LHCN-M2 (cell line): ENCODE measurements at regions not wholly inside any gene's neighbourhood (a gene's known extent, or its start where the extent isn't known, plus 50 kb on each side); places are given as distances from the start of the nearest gene placed in this dataset.

ENCODE experiments used
- DNase-seq: peaks from one replicate; pipeline ENCODE4 v3.0.0-alpha.2; 2012; ENCODE audit warnings: low read depth

- DNase-seq = no peak
Observed at GRCh38 chr5:2569774-2570542, 181.5 kb downstream of the IRX2 start.

DNA sequence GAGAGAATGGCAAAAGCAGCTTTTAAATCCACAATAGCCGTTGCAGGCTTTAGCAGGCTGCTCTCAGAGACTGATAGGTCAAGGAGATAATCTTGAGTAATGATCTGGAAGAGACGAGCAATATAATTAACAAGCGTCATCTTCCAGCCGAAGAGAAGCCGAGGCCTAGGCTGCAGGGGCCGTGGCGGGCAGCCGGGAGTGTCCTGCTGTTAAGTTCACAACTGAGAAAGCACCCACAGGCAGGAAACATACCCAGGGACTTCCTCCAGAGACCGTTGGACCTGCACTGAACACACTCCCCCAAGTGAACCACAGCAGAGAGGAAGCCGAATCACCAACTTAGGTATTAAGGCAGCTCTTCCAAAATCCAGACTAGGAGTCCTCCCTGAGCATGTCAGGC is 182.3 kb downstream of the IRX2 start:
- no peak for DNase-seq

DNA sequence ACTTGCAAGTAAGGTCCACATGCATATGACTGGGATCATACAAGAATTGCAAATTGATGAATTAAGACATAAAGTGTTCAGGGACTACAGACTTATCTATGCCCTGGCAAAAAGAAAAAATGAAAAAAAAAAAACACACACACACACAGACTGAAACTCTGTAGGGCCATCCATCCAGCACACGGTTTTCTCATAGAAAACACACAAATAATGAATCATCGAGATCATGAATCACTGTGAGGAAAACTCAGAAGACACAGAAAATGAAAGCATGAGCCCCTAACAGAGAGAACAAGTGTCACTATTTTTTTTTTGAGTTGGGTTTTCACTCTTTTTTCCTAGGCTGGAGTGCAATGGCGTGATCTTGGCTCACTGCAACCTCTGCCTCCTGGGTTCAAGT is 185.2 kb downstream of the IRX2 start:
- DNase-seq = no peak

DNA sequence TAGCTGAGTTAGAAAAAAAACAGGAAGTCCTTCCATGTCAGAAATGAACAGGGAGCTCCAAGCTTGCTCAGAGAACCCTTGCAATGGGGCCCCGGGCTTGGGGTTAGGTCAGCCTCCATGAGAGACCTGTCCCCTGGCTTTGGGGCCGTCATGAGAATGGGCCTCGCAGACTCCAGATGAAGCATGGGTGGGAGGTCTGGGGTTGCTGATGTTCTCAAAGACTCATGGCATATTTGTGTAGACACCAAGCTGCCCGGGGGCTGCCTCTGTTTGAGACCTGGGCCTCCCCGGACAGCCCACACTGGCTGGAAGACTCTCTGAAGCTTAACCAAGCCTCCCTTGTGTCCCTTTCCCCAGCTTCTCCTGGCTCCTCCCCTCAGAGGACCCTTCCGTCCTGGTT is 186.3 kb downstream of the IRX2 start:
- no peak for DNase-seq

- no peak for DNase-seq
Observed at GRCh38 chr5:2563046-2563445, 188.4 kb downstream of the IRX2 start.

DNA sequence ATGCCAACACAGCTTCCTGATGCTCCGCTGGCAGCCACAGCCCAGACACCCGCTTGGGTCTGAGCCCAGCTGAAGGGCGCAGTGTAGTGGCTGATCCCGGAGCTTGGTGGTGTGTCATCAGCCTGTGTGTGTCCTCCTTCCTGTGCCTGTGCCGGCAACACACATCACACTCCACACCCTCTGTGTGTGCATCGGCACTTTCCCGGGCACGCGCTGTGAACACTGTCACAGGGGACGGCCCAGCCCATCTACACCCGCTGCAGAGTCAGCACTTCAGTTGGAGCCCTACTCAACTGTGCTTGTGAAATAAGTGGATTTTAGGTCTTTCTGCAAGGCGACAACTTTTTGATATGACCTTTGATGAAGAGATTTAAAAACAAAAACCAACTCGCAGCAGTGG is 189.4 kb downstream of the IRX2 start:
- no peak for DNase-seq

DNA sequence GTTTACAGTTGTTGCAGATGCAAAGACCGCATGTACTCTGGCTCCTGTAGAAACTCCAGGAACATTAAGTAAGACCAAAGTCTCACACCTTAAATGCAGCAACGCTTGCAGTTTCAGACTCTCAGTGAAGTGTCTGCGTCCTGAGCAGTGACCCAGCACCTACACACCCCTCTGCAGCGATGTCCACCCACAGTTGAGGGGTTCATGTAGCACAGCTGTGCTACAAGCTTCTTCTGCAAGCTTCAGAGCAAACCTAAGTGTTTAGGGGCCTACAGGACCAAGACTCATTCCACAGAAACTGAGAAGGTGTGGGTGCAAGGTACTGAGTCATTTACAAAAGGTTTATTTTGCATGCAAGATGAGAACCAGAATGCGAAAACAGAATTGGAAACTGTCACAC is 191.0 kb downstream of the IRX2 start:
- no peak for DNase-seq

DNA sequence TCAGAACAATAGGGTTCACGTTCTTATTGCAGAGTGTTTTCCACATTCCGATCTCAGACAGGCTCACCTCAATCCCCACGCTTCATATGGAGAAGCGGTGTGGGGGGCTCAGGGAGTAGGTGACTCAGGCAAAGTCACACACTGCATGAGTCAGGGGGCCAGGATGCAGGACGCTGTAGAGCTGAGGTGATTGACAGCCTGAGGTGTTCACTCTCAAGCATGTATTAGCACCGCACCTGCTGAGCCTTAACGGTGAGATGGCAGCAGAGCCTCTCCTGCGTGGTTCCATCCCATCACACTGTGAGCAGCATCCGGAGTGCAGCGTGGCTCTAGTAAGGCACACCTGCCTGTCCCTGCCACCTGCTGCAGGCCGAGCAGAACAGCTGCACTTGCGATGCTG is 194.0 kb downstream of the IRX2 start:
- no peak for DNase-seq

DNA sequence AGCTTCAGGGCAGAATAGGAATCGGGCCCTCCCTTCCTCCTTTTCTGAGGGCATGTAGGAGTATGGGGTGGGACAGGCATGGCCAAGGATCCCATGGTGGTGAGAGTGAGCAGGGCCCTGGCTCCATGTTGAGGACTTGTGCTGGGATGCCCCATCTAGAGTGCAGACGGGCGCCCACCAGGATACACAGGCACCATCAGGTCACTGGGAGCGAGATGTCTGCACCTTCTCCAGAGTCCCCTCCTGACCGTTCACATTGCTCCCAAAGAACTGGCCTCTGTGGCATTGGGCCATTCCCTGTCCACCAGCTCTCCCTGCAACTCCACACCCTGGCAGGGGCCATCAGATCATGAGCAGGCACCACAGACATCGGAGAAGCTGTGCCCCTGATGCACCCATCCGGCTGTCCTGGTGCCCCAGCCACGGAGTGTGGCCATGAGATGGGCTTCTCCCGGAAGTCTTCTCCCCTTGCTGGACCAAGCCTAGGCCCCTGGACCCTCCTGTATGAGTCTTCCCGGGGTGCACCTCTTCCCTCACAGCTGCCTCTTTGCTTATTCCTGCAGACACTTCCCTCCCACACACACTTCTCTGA is 195.0 kb downstream of the IRX2 start:
- no peak for DNase-seq

- no peak for DNase-seq
Observed at GRCh38 chr5:2553611-2554010, 197.9 kb downstream of the IRX2 start.

GRCh38 chr5:2550509-2550908 is 201.0 kb downstream of the IRX2 start:
- no peak for DNase-seq

- DNase-seq = no peak
Observed at GRCh38 chr5:2549900-2550299, 201.6 kb downstream of the IRX2 start.

GRCh38 chr5:2549354-2549753 is 202.1 kb downstream of the IRX2 start:
- no peak for DNase-seq

DNA sequence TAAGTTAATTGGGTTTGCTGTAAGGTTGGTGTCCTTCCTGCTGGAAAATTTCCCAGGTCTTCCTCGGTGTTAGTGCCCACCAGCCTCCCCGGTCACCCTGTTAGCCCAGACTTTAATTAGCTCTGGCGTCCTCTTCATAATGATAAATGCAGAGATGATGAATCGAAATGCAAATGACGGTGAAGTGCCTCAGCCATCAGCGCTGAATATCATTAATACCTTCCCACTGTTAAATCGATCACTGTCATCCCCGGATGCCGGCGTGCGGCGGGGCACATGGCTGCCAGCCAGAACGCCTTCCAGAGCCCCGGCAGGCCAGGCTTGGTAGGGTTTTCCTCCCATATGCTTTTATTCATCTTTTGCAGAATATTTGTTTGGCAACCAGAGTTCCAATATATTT is 204.5 kb downstream of the IRX2 start:
- DNase-seq = no peak

- no peak for DNase-seq
Observed at GRCh38 chr5:2544003-2544402, 207.5 kb downstream of the IRX2 start.

GRCh38 chr5:2542821-2543220 is 208.7 kb downstream of the IRX2 start:
- no peak for DNase-seq

DNA sequence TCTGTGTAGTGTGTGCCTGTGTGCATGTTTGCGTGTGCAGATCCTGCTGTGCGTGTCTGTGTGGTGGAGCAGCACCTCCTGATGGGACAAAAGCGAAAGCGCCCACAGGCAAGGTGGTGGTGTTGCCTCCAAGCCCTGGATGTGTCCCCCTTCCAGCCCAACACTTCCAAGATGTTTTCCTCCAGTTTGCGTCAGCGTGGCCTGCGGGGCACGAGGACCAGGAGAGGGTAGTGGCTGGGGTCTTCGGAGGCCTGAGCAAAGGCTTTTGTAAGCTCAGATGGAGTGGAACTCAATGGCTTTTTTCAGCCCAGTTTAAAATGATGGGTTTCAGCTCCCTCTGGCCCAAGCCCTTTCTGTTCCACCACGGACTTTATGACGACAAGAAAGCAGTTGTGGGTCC is 209.5 kb downstream of the IRX2 start:
- DNase-seq = no peak

GRCh38 chr5:2538169-2538568 is 213.3 kb downstream of the IRX2 start:
- no peak for DNase-seq

- DNase-seq = no peak
Observed at GRCh38 chr5:2537378-2538145, 213.9 kb downstream of the IRX2 start.

DNA sequence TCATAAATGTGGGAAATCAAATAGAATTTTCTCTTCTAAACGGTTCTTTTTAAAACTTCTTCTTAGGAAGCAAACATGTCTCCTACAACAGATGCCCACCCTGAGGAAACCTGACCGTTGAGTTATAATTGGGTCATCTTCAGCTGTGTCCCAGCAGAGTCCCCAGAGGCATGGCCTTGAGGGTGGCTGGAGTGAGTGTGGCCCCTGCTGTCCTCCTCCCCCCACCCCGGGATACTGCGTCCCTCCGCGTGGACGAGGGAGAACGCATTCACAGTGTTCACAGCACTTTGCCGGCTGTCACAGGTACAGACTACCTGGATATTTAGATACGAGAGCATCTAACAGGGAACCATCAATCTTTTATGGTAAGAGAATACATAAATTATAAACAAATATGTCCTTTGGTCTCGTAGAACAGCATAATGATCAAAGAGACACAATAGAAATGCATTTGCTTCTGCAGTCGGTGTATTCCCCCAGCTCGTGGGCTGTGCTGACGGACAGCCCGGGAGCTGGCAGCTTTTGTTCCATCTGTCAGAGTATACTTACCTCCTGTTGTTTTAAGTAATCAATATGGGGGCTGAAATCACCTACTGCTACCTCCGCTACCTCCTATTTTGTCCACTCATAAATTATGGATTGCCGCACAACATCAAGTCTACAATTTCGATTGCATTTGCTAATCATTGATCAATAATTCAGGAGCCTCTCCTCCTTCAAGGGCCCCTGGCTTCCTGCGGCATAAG is 214.7 kb downstream of the IRX2 start:
- DNase-seq = no peak

DNA sequence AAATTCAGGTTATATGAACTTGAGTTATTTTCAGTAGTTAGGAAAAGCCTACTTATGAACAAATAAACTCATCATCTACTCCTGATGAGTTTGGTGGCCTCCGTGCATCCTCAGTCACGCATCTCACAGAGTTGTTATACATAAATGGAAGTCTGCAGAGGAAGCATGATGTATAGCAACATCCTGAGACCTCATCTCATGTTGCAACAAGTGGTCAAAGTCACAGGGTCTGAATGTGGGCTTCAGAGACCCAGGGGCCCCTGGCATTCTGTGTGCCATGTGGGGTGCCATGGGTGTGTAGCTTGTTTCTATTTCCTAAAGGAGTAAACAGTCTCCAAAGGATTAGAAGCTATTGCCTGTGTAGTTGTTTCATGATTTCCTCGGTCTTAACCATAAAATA is 216.5 kb downstream of the IRX2 start:
- no peak for DNase-seq

- DNase-seq = no peak
Observed at GRCh38 chr5:2534251-2534650, 217.2 kb downstream of the IRX2 start.
